ENCODE measurements at regions not wholly inside any gene's neighbourhood (a gene's known extent, or its start where the extent isn't known, plus 50 kb on each side); places are given as distances from the start of the nearest gene placed in this dataset.

DNA sequence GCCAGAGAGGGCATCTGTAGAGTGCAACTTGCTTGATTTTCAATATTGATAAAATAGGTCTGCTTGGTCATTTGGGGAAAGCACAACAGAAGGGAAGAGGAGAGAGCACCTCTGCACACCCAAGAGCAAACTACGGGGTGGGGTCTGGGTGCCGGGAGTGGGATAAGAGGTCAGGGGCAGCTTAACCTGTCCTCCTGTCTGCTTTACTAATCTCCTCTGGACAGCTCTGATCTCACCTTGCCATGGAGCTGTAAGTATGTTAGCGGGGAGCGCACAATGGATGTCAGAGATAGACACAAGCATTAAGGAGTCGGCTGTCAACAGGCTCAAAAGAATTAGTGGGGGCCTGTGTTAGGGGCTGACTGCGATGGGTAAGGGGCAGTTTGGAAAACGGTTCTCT lies 328.7 kb downstream of the CYRIA start:
- no peak overlapping the region for H3K4me3 ChIP-seq (ENCODE audit: severe bottlenecking)
- TF ChIP-seq CTCF (IDR thresholded peaks at IDR 0.05; ENCODE audit: poor library complexity, severe bottlenecking), result no peak
- no peaks in the 10 kb centered on the region for H3K9me3 ChIP-seq (ENCODE audit: severe bottlenecking)
- no peak overlapping the region for H3K27ac ChIP-seq (ENCODE audit: poor library complexity, severe bottlenecking)
- H3K27me3 ChIP-seq (ENCODE audit: insufficient read depth, poor library complexity, severe bottlenecking), result no peaks in the 10 kb centered on the region
- ATAC-seq (ENCODE audit: low read depth), result no peak
- H3K36me3 ChIP-seq (ENCODE audit: low read depth), result no peaks in the 10 kb centered on the region
- no peak for DNase-seq (ENCODE audit: low spot score)
- no peaks in the 10 kb centered on the region for H3K4me1 ChIP-seq (ENCODE audit: insufficient read depth, poor library complexity, severe bottlenecking)

- ATAC-seq (ENCODE audit: low read depth) (no peak), DNase-seq (ENCODE audit: low spot score) (no peak)
- Histone ChIP-seq H3K9me3 (ENCODE audit: severe bottlenecking) (no peaks in the 10 kb centered on the region), H3K36me3 (ENCODE audit: low read depth) (no peaks in the 10 kb centered on the region), H3K27ac (ENCODE audit: poor library complexity, severe bottlenecking) (no peak overlapping the region), H3K4me3 (ENCODE audit: severe bottlenecking) (no peak overlapping the region), H3K4me1 (ENCODE audit: insufficient read depth, poor library complexity, severe bottlenecking) (no peaks in the 10 kb centered on the region), H3K27me3 (ENCODE audit: insufficient read depth, poor library complexity, severe bottlenecking) (no peaks in the 10 kb centered on the region)
- TF ChIP-seq CTCF (IDR thresholded peaks at IDR 0.05; ENCODE audit: poor library complexity, severe bottlenecking), result no peak
Observed at GRCh38 chr2:16336491-16336890, 329.1 kb downstream of the CYRIA start.

DNA sequence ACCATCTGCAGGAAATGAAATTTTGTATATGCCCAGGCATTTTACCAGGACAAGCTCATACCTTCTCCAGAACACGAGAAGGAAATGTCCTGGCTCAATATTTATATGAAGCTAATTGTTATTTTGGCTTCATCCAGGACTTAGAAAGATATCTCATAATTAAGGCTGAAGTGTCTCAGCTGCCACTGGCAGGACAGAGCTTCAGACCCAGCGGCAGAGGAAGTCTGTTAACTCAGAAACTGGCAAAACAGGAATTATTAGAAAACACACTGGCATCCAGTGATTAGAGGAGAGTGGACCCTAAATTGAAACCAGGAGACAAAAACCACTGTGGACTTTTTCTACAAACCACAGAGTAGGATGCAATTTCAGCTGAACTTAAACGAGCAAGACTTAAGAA lies 329.7 kb downstream of the CYRIA start:
- Histone ChIP-seq H3K27me3 (ENCODE audit: insufficient read depth, poor library complexity, severe bottlenecking) (no peaks in the 10 kb centered on the region), H3K4me1 (ENCODE audit: insufficient read depth, poor library complexity, severe bottlenecking) (no peaks in the 10 kb centered on the region), H3K4me3 (ENCODE audit: severe bottlenecking) (no peak overlapping the region), H3K27ac (ENCODE audit: poor library complexity, severe bottlenecking) (no peak overlapping the region), H3K36me3 (ENCODE audit: low read depth) (no peaks in the 10 kb centered on the region), H3K9me3 (ENCODE audit: severe bottlenecking) (no peaks in the 10 kb centered on the region)
- TF ChIP-seq CTCF (IDR thresholded peaks at IDR 0.05; ENCODE audit: poor library complexity, severe bottlenecking), result no peak
- no peak for DNase-seq (ENCODE audit: low spot score)
- ATAC-seq (ENCODE audit: low read depth), result no peak

GRCh38 chr2:16335604-16335930 lies 330.1 kb downstream of the CYRIA start:
- no peaks in the 10 kb centered on the region for H3K4me1 ChIP-seq (ENCODE audit: insufficient read depth, poor library complexity, severe bottlenecking)
- no peaks in the 10 kb centered on the region for H3K27me3 ChIP-seq (ENCODE audit: insufficient read depth, poor library complexity, severe bottlenecking)
- no peak overlapping the region for H3K4me3 ChIP-seq (ENCODE audit: severe bottlenecking)
- no peaks in the 10 kb centered on the region for H3K36me3 ChIP-seq (ENCODE audit: low read depth)
- H3K27ac ChIP-seq (ENCODE audit: poor library complexity, severe bottlenecking), result no peak overlapping the region
- no peak for DNase-seq (ENCODE audit: low spot score)
- no peak for ATAC-seq (ENCODE audit: low read depth)
- H3K9me3 ChIP-seq (ENCODE audit: severe bottlenecking), result no peaks in the 10 kb centered on the region
- no peak for TF ChIP-seq CTCF (IDR thresholded peaks at IDR 0.05; ENCODE audit: poor library complexity, severe bottlenecking)

GRCh38 chr2:16334886-16335603 lies 330.6 kb downstream of the CYRIA start:
- ATAC-seq (ENCODE audit: low read depth) (no peak), DNase-seq (ENCODE audit: low spot score) (no peak)
- H3K27me3 ChIP-seq (ENCODE audit: insufficient read depth, poor library complexity, severe bottlenecking), result no peaks in the 10 kb centered on the region
- no peak for TF ChIP-seq CTCF (IDR thresholded peaks at IDR 0.05; ENCODE audit: poor library complexity, severe bottlenecking)
- H3K27ac ChIP-seq (ENCODE audit: poor library complexity, severe bottlenecking), result no peak overlapping the region
- no peaks in the 10 kb centered on the region for H3K9me3 ChIP-seq (ENCODE audit: severe bottlenecking)
- H3K36me3 ChIP-seq (ENCODE audit: low read depth), result no peaks in the 10 kb centered on the region
- H3K4me1 ChIP-seq (ENCODE audit: insufficient read depth, poor library complexity, severe bottlenecking), result no peaks in the 10 kb centered on the region
- no peak overlapping the region for H3K4me3 ChIP-seq (ENCODE audit: severe bottlenecking)

Data from RWPE2 (cell line).